Keratinocyte (primary cell): ENCODE measurements at regions not wholly inside any gene's neighbourhood (a gene's known extent, or its start where the extent isn't known, plus 50 kb on each side); places are given as distances from the start of the nearest gene placed in this dataset.
"Not testable (repeated sequence)": the region's sequence is repeated elsewhere in the genome, so short reads cannot be mapped to it uniquely, and the experiment has no call there.

ENCODE experiments used
- DNase-seq: peaks from one replicate; pipeline ENCODE4 v3.0.0-alpha.2; 2011; ENCODE audit warnings: low read depth, missing footprints, low spot score
- FAIRE-seq: peaks from 2 replicates; lab custom pipeline; 2011; peaks lifted over from hg19 to GRCh38; lab: Jason Lieb, UNC
- H2AFZ ChIP-seq: 2 replicates; pipeline ENCODE4 v1.6.0; 2012; ENCODE audit warnings: low read length, control low read depth, inconsistent platforms; ENCODE audit not compliant: control insufficient read depth
- H3K27ac ChIP-seq: 2 replicates; pipeline ENCODE4 v1.5.1; 2011; ENCODE audit warnings: low read length; ENCODE audit not compliant: control insufficient read depth, insufficient read depth
- H3K27me3 ChIP-seq: 3 replicates; pipeline ENCODE4 v1.6.0; 2011; ENCODE audit warnings: low read length; ENCODE audit not compliant: control insufficient read depth, insufficient read depth; ENCODE audit errors: extremely low read depth
- H3K36me3 ChIP-seq, 2 experiments: 2 replicates in 1 of 2; 3 replicates in 1 of 2; pipeline ENCODE4 v1.5.1; 2011; ENCODE audit warnings: low read length in 2 of 2, mild to moderate bottlenecking in 1 of 2; ENCODE audit not compliant: control insufficient read depth in 2 of 2, insufficient read depth in 2 of 2; ENCODE audit errors: extremely low read depth in 1 of 2
- H3K4me1 ChIP-seq: 3 replicates; pipeline ENCODE4 v1.5.1; 2011; ENCODE audit warnings: low read length; ENCODE audit not compliant: control insufficient read depth, insufficient read depth; ENCODE audit errors: extremely low read depth
- H3K4me2 ChIP-seq: 3 replicates; pipeline ENCODE4 v1.6.0; 2011; ENCODE audit warnings: low read depth, low read length; ENCODE audit not compliant: control insufficient read depth, insufficient read depth; ENCODE audit errors: extremely low read depth
- H3K4me3 ChIP-seq, 3 experiments: fragments of 200-600 bp in 1 of 3; sonication (generic) in 1 of 3; 2 replicates in 2 of 3; 3 replicates in 1 of 3; pipeline ENCODE4 v1.5.1; 2011 to 2016; ENCODE audit warnings: low read length in 3 of 3, mild to moderate bottlenecking in 3 of 3, control low read depth in 2 of 3, inconsistent platforms in 1 of 3, low read depth in 1 of 3, mixed read lengths in 1 of 3, mixed run types in 1 of 3, moderate library complexity in 1 of 3; ENCODE audit not compliant: control insufficient read depth in 2 of 3, insufficient read depth in 2 of 3; ENCODE audit errors: extremely low read depth in 1 of 3
- H3K79me2 ChIP-seq: 2 replicates; pipeline ENCODE4 v1.6.0; 2012; ENCODE audit warnings: low read length; ENCODE audit not compliant: control insufficient read depth, insufficient read depth
- H3K9ac ChIP-seq: 3 replicates; pipeline ENCODE4 v1.6.0; 2011; ENCODE audit warnings: low read length; ENCODE audit not compliant: control insufficient read depth, insufficient read depth; ENCODE audit errors: extremely low read depth
- H3K9me1 ChIP-seq: 3 replicates; pipeline ENCODE4 v1.6.0; 2011; ENCODE audit warnings: low read length; ENCODE audit not compliant: control insufficient read depth, insufficient read depth; ENCODE audit errors: extremely low read depth
- H3K9me3 ChIP-seq: 2 replicates; pipeline ENCODE4 v1.5.1; 2012; ENCODE audit warnings: low read depth, low read length; ENCODE audit not compliant: control insufficient read depth
- H4K20me1 ChIP-seq: 3 replicates; pipeline ENCODE4 v1.6.0; 2011; ENCODE audit warnings: low read length; ENCODE audit not compliant: control insufficient read depth, insufficient read depth; ENCODE audit errors: extremely low read depth
- dilution Hi-C: fragments of 300-500 bp; cut with MboI; formaldehyde crosslinking; loops from one replicate; pipeline ENCODE4 v1.7.0; 2020; ENCODE audit warnings: low sequenced_read_pairs; ENCODE audit not compliant: extremely low pct_ligation_motif_present

- H3K27me3 ChIP-seq, H3K9me3 ChIP-seq, H3K9me1 ChIP-seq, H3K4me2 ChIP-seq, DNase-seq, H3K9ac ChIP-seq, H3K4me3 ChIP-seq, H3K27ac ChIP-seq, H2AFZ ChIP-seq, FAIRE-seq, H3K36me3 ChIP-seq, dilution Hi-C loops, H4K20me1 ChIP-seq, H3K79me2 ChIP-seq, H3K4me1 ChIP-seq: not testable (repeated sequence)
Measured at GRCh38 chr1:120272242-120272641, 95.9 kb upstream of the SEC22B start.

- FAIRE-seq, H3K4me1 ChIP-seq, H3K36me3 ChIP-seq, H4K20me1 ChIP-seq, H3K27ac ChIP-seq, H3K9me3 ChIP-seq, H3K27me3 ChIP-seq, H3K4me3 ChIP-seq, H2AFZ ChIP-seq, H3K79me2 ChIP-seq, dilution Hi-C loops, DNase-seq, H3K9ac ChIP-seq, H3K4me2 ChIP-seq, H3K9me1 ChIP-seq: not testable (repeated sequence)
Measured at GRCh38 chr1:120271561-120272221, 95.4 kb upstream of the SEC22B start.

GRCh38 chr1:120267894-120268551 is 91.7 kb upstream of the SEC22B start:
- H3K4me1 ChIP-seq, H3K9me3 ChIP-seq, FAIRE-seq, H3K9ac ChIP-seq, H3K4me3 ChIP-seq, H3K79me2 ChIP-seq, H2AFZ ChIP-seq, dilution Hi-C loops, H3K4me2 ChIP-seq, DNase-seq, H3K36me3 ChIP-seq, H3K27ac ChIP-seq, H4K20me1 ChIP-seq, H3K9me1 ChIP-seq, H3K27me3 ChIP-seq: not testable (repeated sequence)

- H4K20me1 ChIP-seq, dilution Hi-C loops, H3K36me3 ChIP-seq, H3K27me3 ChIP-seq, DNase-seq, H3K9me1 ChIP-seq, H3K9ac ChIP-seq, H3K4me1 ChIP-seq, FAIRE-seq, H3K4me3 ChIP-seq, H2AFZ ChIP-seq, H3K4me2 ChIP-seq, H3K9me3 ChIP-seq, H3K79me2 ChIP-seq, H3K27ac ChIP-seq: not testable (repeated sequence)
Measured at GRCh38 chr1:120264564-120264963, 88.2 kb upstream of the SEC22B start.
